ENCODE measurements at regions not wholly inside any gene's neighbourhood (a gene's known extent, or its start where the extent isn't known, plus 50 kb on each side); places are given as distances from the start of the nearest gene placed in this dataset.

GRCh38 chr2:220877491-220877890, 694.6 kb downstream of the EPHA4 start:
- TF ChIP-seq CTCF (IDR thresholded peaks at IDR 0.05 in 8 of 11, conservative IDR thresholded peaks at IDR 0.05 in 3 of 11) = no peak
- TF ChIP-seq POLR2A (IDR thresholded peaks at IDR 0.05) = no peak
